ENCODE measurements at regions not wholly inside any gene's neighbourhood (a gene's known extent, or its start where the extent isn't known, plus 50 kb on each side); places are given as distances from the start of the nearest gene placed in this dataset.

DNA sequence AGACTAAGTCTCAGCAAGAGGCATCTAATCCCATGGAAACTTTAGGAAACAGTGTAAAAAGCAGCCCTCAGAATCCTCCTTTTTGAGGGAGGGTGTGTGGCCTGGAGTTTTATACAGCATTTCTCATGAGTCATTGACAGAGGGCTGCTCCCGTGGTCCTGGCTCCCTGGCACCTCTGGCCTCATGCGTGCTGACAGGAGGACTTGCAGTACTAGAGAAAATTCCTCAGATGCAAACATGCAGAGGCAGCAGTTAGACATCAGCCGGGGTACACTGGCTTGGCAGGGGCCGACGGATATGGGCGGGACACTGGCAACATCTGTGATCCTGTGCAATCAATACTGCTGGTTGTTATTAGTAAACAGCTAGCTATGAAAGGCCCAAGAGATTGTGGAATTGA lies 925.1 kb upstream of the CELF2 start:
- no peak for TF ChIP-seq POLR2AphosphoS5 (IDR thresholded peaks at IDR 0.05; ENCODE audit: insufficient read depth, low read depth, low read length)
- no peak for TF ChIP-seq CTCF (IDR thresholded peaks at IDR 0.05; ENCODE audit: extremely low read depth in 1 of 2, insufficient read depth in 1 of 2, low read depth in 1 of 2, low read length in 2 of 2)
- no peak for TF ChIP-seq EZH2 (IDR thresholded peaks at IDR 0.05; ENCODE audit: borderline replicate concordance, low read depth, low read length, severe bottlenecking)
- TF ChIP-seq POLR2A (IDR thresholded peaks at IDR 0.05; ENCODE audit: low read depth, low read length): no peak
- no peak for TF ChIP-seq MYC (IDR thresholded peaks at IDR 0.05; ENCODE audit: low read depth, low read length)
- TF ChIP-seq FOS (IDR thresholded peaks at IDR 0.05; ENCODE audit: borderline replicate concordance, insufficient read depth, low read length): no peak
- TF ChIP-seq GATA2 (IDR thresholded peaks at IDR 0.05; ENCODE audit: insufficient read depth, insufficient read length, low read depth, low read length): no peak
- TF ChIP-seq, protein P1, sequence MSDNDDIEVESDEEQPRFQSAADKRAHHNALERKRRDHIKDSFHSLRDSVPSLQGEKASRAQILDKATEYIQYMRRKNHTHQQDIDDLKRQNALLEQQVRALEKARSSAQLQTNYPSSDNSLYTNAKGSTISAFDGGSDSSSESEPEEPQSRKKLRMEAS (IDR thresholded peaks at IDR 0.05; ENCODE audit: insufficient read depth, insufficient read length): no peak
- TF ChIP-seq JUN (IDR thresholded peaks at IDR 0.05; ENCODE audit: borderline replicate concordance, insufficient read depth, insufficient read length, low read depth): no peak

All from endothelial cell of umbilical vein (primary cell).